Psoas muscle (tissue), 7 donors: ENCODE measurements at regions not wholly inside any gene's neighbourhood (a gene's known extent, or its start where the extent isn't known, plus 50 kb on each side); places are given as distances from the start of the nearest gene placed in this dataset.

Experiments used
- ATAC-seq, 4 donors: fragments of 200-7000 bp; cut with Tn5 transposase; one replicate each; pipeline ENCODE4 v1.9.1; 2020; ENCODE audit warnings: moderate library complexity in 3 of 4, mild to moderate bottlenecking in 2 of 4
- DNase-seq, 2 donors: peaks; one replicate each; pipeline ENCODE4 v3.0.0-alpha.2; 2020
- H3K27ac ChIP-seq: fragments of 200-600 bp; one replicate; pipeline ENCODE4 v1.8.0; 2022
- H3K27me3 ChIP-seq, 3 donors: fragments of 200-600 bp in 1 of 3; one replicate each; pipeline versions ENCODE4 v1.6.1 to v1.8.0; 2013 to 2022; ENCODE audit warnings: low read length in 2 of 3, mild to moderate bottlenecking in 2 of 3, moderate library complexity in 1 of 3; ENCODE audit not compliant: insufficient read depth in 3 of 3
- H3K36me3 ChIP-seq, 2 donors: fragments of 200-600 bp in 1 of 2; one replicate each; pipeline versions ENCODE4 v1.6.1 to v1.8.0; 2013 to 2022; ENCODE audit warnings: low read depth in 1 of 2, mild to moderate bottlenecking in 1 of 2, moderate library complexity in 1 of 2; ENCODE audit not compliant: insufficient read depth in 1 of 2
- H3K4me1 ChIP-seq: fragments of 200-600 bp; one replicate; pipeline ENCODE4 v1.8.0; 2022
- H3K4me3 ChIP-seq: fragments of 200-600 bp; one replicate; pipeline ENCODE4 v1.8.0; 2022; ENCODE audit warnings: mild to moderate bottlenecking
- H3K9me3 ChIP-seq: fragments of 200-600 bp; one replicate; pipeline ENCODE4 v1.8.0; 2022
- WGBS, 3 donors: extraction: QIAGEN DNeasy Blood & Tissue Kit; methylation state at CpG; one replicate each; pipeline versions ENCODE4 v1.1.6 to v1.1.7; 2013; 5-methylcytosine and 5-hydroxymethylcytosine counted together
- intact Hi-C, 2 donors: fragments of 100-400 bp; cut with DNase I; formaldehyde crosslinking; loops; one replicate each; pipeline versions ENCODE4 v1.11.0 to v1.14.2; 2022
- TF ChIP-seq, protein P1 (sequence below): fragments of 200-600 bp; IDR thresholded peaks from one replicate; pipeline ENCODE4 v1.8.0; 2022; ENCODE audit warnings: antibody characterized with exemption
- donor health status: healthy with polysubstance abuse.
- donor health status: DM: no; HTN: no; CAD: no; lungs with moderate emphysema.
- donor health status: Bipolar disorder and iron deficiency.
- donor health status: healthy.
- donor health status: DM: yes; HTN: yes; CAD: no.
- donor health status: DM: no; HTN: no; CAD: no.
- donor health status: DM: yes; HTN: yes; CAD: no.

DNA sequence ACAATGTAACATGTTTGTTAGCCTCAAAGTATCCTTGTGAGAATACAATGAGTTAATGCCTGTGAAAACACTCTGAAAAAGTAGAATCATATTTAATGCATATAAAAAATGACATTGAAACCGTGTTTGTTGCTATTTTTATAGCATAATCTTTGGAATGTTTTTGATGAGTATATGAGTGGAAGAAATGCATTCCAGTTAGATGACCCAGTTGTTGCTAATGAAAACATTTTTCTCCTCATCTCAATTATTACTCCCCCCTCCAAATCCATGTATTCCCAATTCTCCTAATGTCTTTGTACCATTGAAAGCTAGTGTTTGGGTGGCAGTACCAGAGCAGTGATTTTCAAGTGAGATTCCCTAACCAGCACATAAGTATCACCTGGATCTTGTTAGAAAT is 67.1 kb upstream of the DSEL start:
- Histone ChIP-seq H3K36me3 (no peaks in the 10 kb centered on the region), H3K4me3 (no peak overlapping the region), H3K27me3 (peaks cover 0 to 2% (median 0%) of the 10 kb centered on the region in 3 donors), H3K27ac (no peak overlapping the region), H3K4me1 (no peaks in the 10 kb centered on the region), H3K9me3 (no peaks in the 10 kb centered on the region)
- TF ChIP-seq, protein P1, sequence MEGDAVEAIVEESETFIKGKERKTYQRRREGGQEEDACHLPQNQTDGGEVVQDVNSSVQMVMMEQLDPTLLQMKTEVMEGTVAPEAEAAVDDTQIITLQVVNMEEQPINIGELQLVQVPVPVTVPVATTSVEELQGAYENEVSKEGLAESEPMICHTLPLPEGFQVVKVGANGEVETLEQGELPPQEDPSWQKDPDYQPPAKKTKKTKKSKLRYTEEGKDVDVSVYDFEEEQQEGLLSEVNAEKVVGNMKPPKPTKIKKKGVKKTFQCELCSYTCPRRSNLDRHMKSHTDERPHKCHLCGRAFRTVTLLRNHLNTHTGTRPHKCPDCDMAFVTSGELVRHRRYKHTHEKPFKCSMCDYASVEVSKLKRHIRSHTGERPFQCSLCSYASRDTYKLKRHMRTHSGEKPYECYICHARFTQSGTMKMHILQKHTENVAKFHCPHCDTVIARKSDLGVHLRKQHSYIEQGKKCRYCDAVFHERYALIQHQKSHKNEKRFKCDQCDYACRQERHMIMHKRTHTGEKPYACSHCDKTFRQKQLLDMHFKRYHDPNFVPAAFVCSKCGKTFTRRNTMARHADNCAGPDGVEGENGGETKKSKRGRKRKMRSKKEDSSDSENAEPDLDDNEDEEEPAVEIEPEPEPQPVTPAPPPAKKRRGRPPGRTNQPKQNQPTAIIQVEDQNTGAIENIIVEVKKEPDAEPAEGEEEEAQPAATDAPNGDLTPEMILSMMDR: no peak
- ATAC-seq (no peak), DNase-seq (no peak)
- intact Hi-C loops: no loop called here
- 8 to 23% (median 13%) methylated on average over 1 of the region's 1 CpG for WGBS, 3 donors

DNA sequence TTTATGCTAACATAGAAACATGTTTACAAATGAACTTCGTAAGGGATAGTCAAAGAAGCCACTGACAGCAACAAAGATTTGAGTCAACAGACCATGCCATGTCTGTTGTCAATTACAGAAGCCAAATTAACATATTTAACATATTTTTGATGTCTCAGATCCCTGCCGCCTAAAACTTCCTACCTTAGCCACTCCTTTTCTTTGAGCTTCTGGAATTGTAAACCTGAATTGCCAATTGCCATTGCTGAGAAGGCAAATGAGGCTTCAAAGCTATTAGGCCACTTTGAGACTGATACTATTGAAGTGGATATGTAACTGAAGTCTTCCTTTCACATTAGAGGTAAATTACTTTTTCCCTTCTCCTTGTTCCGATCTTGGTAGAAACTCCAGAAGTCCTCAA is 66.0 kb upstream of the DSEL start:
- Histone ChIP-seq H3K36me3 (no peaks in the 10 kb centered on the region), H3K4me1 (no peaks in the 10 kb centered on the region), H3K27me3 (peaks cover 0 to 2% (median 0%) of the 10 kb centered on the region in 3 donors), H3K27ac (no peak overlapping the region), H3K9me3 (no peaks in the 10 kb centered on the region), H3K4me3 (no peak overlapping the region)
- ATAC-seq: no peak
- no peak for DNase-seq
- WGBS, 3 donors: 31 to 39% (median 37%) methylated on average over 3 of the region's 3 CpGs
- intact Hi-C loops: no loop called here
- TF ChIP-seq, protein P1: no peak

DNA sequence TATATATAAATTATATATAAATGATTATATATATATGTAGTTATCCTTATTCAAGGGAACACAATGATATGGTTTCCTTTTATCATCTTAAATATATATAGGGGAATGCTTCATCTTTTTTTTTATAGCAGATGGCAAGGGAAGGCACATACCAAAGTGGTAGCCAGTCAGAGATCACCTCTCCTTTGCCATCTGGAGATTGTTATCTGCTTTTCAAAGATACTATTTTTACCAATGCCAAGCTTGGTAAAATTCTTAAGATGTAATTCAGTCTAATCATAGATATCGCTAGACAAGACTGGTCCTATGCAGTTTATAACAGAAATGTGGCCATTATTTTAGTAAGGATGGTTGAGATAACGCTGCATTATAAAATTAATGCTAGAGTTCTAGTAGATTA is 64.7 kb upstream of the DSEL start:
- 87 to 92% (median 87%) methylated on average over 2 of the region's 2 CpGs for WGBS, 3 donors
- no peak overlapping the region for H3K27ac ChIP-seq
- peaks cover 0 to 2% (median 0%) of the 10 kb centered on the region in 3 donors for H3K27me3 ChIP-seq
- ATAC-seq (no peak), DNase-seq (no peak)
- H3K9me3 ChIP-seq: no peaks in the 10 kb centered on the region
- intact Hi-C loops: no loop called here
- no peaks in the 10 kb centered on the region for H3K4me1 ChIP-seq
- H3K36me3 ChIP-seq: no peaks in the 10 kb centered on the region
- no peak overlapping the region for H3K4me3 ChIP-seq
- TF ChIP-seq, protein P1: no peak

DNA sequence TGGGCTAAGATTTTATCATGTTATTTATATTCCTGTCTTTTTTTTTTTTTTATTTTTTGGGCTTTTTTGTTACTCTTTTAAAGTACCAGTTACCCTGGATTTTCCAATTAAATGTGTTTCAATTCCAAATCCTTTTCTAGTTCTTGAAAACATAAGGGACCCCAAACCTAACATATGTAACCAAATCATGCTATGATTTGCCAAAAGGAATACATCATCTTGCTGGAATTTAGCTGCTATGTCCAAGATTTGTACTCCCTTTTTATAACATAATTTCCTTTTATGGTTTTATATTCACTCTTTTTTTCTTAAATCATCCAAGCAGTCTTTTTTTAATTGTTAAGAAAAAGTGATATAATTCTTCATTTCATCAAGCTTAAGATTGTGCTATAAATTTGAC is 60.9 kb upstream of the DSEL start:
- no peaks in the 10 kb centered on the region for H3K9me3 ChIP-seq
- H3K27ac ChIP-seq: no peak overlapping the region
- TF ChIP-seq, protein P1: no peak
- DNase-seq (no peak), ATAC-seq (no peak)
- H3K4me1 ChIP-seq: no peaks in the 10 kb centered on the region
- no peak overlapping the region for H3K4me3 ChIP-seq
- no peaks in the 10 kb centered on the region for H3K27me3 ChIP-seq
- no peaks in the 10 kb centered on the region for H3K36me3 ChIP-seq
- intact Hi-C loops: no loop called here

DNA sequence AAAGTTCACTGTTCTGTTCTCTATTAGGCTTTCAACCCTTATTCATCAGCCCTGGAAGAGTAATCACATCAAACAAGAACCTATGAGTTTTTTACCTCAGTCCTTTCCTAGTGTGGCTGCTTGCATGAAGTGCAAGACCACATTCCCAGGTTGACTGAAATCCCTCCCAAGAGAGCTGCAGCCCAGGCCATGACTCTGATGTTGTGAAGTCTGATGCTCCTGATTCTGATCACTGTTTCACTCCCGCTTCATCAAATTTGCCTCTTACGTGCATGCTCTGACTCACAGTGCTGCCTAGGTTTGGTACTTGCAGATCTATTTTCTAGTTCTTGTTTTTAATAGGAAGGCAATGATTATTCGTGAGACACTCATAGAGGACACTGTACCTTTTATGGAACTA is 58.2 kb upstream of the DSEL start:
- no peaks in the 10 kb centered on the region for H3K9me3 ChIP-seq
- no peak for DNase-seq
- TF ChIP-seq, protein P1: no peak
- H3K36me3 ChIP-seq: no peaks in the 10 kb centered on the region
- ATAC-seq: no peak
- WGBS, 3 donors: 86 to 95% (median 90%) methylated on average over 3 of the region's 3 CpGs
- intact Hi-C loops: no loop called here
- H3K4me3 ChIP-seq: no peak overlapping the region
- H3K4me1 ChIP-seq: no peaks in the 10 kb centered on the region
- H3K27me3 ChIP-seq: no peaks in the 10 kb centered on the region
- no peak overlapping the region for H3K27ac ChIP-seq
